ENCODE measurements at regions not wholly inside any gene's neighbourhood (a gene's known extent, or its start where the extent isn't known, plus 50 kb on each side); places are given as distances from the start of the nearest gene placed in this dataset.

DNA sequence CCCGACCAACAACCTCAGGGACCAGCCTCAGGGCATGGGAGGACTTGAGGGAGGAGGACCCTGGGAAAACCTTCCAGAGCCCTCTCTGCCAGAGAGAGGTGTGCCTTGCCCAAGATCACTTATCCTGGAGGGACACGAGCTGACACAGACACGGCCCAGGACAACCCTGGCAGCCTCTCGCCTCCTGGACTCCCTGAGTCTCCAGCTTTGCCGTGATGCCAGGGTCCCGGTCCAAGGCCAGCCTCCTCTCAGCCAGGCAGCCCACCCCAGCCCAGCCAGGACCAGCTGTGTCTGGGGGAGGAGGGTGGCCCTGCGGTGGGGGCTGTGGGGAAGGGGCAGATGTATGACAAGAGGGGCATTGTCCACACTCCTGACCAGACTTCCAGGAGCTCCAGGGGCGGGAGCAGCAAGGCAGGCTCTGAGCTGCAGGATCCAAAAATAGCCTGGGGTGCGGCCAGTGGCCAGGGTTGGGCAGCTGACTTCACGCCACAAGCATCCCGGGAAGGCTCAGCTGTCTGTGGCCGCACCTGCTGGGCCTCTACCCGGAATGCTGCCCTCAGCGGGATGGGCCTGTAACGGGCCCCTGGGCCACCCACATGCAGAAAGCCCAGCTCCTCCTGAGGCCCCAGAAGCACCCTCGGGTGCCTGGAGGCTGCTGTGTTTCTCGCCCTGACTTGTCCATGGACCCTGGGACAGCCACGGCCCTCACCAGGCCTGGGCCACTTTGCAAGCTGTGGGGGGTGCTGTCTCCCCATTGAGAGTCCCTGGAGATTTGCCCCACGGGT, 65.5 kb upstream of the GPC1 start (continued):
- TF ChIP-seq EZH2 (IDR thresholded peaks at IDR 0.05; ENCODE audit: low read depth, low read length, severe bottlenecking) (no peak), BRCA1 (IDR thresholded peaks at IDR 0.05; ENCODE audit: low read depth, low read length) (no peak), TBP (IDR thresholded peaks at IDR 0.05; ENCODE audit: low read depth, low read length) (no peak), SUZ12 (IDR thresholded peaks at IDR 0.05; ENCODE audit: low read length) (no peak)

All from H1 (cell line).